ENCODE measurements at regions not wholly inside any gene's neighbourhood (a gene's known extent, or its start where the extent isn't known, plus 50 kb on each side); places are given as distances from the start of the nearest gene placed in this dataset.
"Not testable (repeated sequence)": the region's sequence is repeated elsewhere in the genome, so short reads cannot be mapped to it uniquely, and the experiment has no call there.

DNA sequence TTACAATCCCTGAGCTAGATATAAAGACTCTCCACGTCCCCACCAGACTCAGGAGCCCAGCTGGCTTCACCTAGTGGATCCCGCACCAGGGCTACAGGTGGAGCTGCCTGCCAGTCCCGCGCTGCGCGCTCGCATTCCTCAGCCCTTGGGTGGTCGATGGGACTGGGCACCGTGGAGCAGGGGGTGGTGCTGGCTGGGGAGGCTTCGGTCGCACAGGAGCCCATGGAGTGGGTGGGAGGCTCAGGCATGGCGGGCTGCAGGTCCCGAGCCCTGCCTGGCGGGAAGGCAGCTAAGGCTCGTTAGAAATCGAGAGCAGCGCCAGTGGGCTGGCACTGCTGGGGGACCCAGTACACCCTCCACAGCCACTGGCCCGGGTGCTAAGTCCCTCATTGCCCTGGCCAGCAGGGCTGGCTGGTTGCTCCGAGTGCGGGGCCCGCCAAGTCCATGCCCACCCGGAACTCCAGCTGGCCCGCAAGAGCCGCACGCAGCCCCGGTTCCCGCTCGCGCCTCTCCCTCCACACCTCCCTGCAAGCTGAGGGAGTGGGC lies 423.7 kb downstream of the OLFM4 start:
- TF ChIP-seq POLR2A (IDR thresholded peaks at IDR 0.05), result not testable (repeated sequence)
- TF ChIP-seq, protein P1, sequence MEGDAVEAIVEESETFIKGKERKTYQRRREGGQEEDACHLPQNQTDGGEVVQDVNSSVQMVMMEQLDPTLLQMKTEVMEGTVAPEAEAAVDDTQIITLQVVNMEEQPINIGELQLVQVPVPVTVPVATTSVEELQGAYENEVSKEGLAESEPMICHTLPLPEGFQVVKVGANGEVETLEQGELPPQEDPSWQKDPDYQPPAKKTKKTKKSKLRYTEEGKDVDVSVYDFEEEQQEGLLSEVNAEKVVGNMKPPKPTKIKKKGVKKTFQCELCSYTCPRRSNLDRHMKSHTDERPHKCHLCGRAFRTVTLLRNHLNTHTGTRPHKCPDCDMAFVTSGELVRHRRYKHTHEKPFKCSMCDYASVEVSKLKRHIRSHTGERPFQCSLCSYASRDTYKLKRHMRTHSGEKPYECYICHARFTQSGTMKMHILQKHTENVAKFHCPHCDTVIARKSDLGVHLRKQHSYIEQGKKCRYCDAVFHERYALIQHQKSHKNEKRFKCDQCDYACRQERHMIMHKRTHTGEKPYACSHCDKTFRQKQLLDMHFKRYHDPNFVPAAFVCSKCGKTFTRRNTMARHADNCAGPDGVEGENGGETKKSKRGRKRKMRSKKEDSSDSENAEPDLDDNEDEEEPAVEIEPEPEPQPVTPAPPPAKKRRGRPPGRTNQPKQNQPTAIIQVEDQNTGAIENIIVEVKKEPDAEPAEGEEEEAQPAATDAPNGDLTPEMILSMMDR (IDR thresholded peaks at IDR 0.05), result not testable (repeated sequence)

Measured in tibial nerve (tissue), 3 donors.